GF-D8 (cell line): ENCODE measurements at regions not wholly inside any gene's neighbourhood (a gene's known extent, or its start where the extent isn't known, plus 50 kb on each side); places are given as distances from the start of the nearest gene placed in this dataset.
"Not testable (repeated sequence)": the region's sequence is repeated elsewhere in the genome, so short reads cannot be mapped to it uniquely, and the experiment has no call there.

Experiments used
- DNase-seq: peaks from one replicate; lab custom pipeline; 2025; lab: John Stamatoyannopoulos, UW

DNA sequence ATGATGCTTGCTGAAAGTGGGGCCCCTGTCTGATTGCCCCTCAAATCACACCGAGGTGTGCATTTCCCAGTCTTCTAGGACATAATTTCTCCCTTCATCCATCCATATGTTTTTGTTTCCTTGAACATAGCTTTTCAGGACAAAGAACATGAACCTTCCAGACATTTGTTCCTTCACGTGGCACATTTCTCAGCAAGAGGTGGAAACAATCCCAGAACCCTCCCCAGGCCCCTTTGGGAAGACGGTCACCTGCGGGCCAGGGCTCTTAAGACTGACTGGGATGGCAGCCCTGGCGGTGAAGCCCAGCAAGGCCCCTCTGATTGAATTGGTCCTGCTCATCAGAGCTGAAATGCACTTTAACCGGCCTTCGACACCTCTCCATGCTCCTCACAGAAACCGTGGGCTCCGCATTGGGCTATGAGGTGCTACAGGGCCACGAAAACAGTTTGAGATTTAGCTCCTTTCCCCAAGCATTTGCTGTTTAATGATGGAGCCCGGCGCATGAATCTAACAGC is 522.5 kb upstream of the DPP6 start:
- no peak for DNase-seq

DNA sequence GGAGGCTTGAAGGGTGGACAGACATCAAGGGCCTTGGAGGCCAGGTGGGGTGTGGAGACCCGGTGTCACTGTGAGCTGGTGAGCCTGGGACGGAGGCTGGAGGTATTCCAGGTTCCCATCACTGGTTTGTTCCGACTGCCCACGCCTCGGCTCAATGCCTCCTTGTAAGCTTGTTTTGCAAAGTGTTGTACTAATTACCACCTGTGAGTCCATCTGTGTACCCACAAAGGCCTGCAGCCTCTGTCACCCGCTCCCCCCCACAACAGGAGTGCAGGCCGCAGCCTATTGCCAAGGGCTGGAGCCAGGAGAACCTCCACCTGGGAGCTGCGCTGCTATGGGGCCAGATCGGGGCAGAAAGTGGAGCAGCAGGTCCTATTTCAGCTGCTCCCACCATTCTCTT is 521.8 kb upstream of the DPP6 start:
- DNase-seq: no peak

DNA sequence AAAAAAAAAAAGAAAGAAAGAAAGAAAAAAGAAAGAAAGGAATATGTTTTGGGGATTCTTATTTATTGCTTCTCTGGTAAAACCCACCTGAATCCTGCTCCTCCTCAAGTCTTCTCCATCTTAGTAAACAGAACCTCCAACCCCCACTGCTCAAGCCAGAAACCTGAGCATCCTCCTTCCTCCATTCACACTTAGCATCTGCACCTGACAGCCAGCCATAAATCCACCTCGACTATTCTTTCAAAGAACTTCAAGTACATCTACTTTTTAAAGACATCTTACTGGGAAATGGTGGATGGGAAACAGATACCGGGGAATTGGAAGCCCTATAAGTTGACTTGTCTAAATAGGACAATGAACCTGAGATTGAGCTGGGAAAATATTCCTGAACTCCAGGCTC is 519.9 kb upstream of the DPP6 start:
- DNase-seq: no peak

DNA sequence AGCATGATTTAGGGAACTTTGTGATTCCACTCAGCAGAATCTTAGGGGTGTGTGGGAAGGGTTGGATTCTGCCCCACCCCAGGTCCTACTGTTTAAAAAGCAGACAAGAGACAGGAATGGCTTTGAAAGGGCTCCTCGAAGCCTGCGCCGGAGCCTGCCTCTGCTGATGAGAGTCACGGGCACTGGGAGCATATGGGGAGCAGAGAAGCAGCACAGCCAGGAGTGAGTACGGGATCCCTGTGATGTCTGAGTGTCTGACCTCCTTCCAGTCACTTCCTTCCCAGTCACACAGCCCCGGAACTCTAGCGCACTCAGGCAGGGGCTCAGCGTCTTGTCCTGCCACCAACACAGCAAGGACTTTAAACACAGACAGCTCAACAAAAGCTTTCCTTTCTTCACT is 514.9 kb upstream of the DPP6 start:
- no peak for DNase-seq

DNA sequence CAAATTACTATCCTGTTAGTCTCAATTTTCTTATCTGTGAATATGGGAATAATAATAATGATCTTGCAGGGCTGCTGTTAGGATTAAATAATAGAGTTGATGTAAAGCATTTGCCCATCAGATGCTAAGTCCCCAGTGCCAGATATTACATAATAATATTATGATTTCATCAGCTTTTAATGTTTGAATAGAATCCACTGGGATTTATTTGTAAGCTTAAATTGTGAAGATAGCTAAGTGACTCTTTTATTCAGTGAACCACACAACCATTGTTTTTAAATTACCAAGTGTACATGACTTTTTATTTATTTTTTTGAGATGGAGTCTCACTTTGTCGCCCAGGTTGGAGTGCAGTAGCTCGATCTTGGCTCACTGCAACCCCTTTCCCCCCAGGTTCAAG is 510.3 kb upstream of the DPP6 start:
- DNase-seq: no peak

DNA sequence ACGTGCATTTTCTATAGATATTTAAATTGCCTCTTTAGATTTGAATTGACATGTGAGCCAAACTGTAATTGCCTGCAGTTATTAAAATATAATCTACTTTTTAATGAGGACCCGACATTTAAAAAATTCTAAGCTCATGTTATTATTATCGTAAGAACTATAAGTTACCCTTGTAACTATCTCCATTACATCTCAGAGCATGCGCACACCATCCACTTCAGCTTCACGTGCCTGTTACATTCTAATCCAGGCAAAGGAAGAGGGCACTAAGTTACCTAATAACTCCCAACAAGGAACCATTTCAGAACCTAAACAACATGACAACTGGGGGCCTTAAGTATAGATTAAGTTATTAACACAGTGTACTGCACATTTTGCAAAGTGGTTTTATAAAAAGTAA is 509.0 kb upstream of the DPP6 start:
- no peak for DNase-seq

DNA sequence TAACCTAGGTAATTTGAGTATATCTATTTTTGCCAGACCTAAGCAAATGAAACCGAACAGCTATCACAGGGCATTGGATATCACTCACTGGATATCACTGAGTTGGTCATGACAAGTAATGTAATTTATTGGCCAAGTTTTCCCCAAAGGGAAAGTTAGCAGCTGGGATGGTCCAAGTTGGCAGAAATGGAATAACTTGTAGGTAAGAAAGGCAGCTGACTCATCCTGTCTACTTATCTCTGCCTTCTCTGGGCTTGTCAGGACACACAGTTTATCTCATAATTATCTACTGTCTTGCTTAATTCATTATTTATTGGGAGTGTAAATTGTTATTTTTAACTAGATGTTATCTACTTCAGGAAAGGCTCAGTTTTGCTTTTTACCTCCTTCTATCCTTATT is 502.0 kb upstream of the DPP6 start:
- DNase-seq: no peak

DNA sequence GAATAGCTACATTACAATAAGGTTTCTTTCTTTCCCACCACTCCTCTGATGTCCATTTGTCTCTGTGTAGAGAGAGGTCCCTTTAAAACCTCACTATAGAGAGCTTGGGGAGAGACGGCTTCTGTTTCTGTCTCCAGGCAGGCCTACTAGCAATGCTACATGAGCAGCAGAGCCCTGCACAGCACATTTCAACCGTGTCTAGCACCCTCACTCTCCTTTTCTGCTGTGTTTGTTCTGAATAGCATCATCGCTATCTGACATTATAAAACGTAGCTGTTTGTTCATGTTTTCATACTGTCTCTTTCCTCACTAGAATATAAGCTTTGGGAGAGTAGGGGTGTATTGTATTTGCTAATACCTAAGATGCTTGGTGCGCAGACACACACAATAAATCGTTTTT is 487.8 kb upstream of the DPP6 start:
- no peak for DNase-seq

DNA sequence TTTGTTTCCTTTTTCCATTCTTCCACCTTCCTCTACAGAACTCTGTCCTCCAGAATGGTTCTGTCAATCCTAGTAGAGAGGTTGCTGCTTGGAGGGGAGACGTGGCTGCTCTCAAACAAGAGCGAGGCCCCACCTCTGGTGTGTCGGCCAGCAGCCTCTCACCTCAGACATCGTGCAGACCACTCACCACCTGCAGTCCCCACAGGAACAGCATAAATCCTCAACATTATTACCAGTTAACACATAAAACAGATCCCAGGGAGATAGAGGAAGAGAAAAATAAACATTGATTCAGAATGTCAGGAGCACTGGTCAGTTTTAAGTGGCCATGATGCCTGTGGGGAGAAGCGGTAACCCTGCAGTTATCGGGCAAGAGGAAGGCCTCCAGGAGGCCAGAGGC is 485.9 kb upstream of the DPP6 start:
- DNase-seq: no peak

DNA sequence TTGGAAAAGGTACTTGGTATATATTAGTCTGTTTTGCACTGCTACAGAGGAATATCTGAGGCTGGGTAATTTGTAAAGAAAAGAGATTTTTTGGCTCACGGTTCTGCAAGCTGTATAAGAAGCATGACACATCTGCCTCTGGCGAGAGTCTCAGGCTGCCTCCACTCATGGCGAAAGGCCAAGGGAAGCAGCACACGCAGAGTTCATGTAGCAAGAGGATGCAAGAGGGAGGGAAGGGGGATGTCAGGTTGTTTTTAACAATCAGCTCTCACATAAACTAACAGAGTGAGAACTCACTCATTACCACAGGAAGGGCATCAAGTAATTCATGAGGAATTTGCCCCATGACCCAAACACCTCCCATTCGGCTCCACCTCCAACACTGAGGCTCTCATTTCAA is 484.8 kb upstream of the DPP6 start:
- no peak for DNase-seq

DNA sequence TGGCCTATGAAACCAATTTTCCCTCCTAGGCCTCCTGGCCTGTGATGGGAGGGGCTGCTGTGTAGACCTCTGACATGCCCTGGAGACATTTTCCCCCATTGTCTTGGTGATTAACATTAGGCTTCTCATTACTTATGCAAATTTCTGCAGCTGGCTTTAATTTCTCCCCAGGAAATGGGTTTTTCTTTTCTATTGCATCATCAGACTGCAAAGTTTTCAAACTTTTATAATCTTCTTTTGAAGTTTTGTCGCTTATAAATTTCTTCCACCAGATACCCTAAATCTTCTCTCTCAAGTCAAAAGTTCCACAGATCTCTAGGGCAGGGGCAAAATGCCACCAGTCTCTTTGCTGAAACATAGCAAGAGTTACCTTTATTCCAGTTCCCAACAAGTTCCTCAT is 482.7 kb upstream of the DPP6 start:
- not testable (repeated sequence) for DNase-seq

DNA sequence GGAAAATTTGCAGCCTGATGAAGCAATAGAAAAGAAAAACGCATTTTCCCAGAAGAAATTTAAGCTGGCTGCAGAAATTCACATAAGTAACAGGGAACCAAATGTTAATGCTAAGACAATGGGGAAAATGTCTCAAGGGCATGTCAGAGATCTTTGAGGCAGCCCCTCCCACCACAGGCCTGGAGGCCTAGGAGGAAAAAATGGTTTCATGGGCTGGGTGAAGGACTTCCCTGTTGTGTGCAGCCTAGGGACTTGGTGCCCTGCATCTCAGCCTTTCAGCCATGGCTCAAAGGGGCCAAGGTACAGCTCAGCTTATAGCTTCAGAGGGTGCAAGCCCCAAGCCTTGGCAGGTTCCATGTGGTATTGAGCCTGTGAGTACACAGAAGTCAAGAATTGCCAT is 476.1 kb upstream of the DPP6 start:
- DNase-seq: no peak

DNA sequence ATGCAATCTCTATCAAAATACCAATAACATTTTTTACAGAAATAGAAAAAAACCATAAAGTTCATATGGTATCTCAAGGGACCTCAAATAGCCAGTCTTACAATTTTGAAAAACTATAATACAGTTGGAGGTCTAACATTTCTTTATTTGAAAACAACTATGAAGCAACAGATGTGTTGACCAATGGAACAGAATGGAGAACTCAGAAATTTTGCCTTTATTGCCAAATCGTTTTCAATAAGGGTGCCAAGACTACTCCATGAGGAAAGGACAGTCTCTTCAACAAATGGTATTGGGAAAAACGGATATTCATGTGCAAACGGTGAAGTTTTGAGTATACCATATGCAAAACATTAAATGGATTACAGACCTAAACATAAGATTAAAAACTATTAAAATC is 470.8 kb upstream of the DPP6 start:
- DNase-seq: no peak

DNA sequence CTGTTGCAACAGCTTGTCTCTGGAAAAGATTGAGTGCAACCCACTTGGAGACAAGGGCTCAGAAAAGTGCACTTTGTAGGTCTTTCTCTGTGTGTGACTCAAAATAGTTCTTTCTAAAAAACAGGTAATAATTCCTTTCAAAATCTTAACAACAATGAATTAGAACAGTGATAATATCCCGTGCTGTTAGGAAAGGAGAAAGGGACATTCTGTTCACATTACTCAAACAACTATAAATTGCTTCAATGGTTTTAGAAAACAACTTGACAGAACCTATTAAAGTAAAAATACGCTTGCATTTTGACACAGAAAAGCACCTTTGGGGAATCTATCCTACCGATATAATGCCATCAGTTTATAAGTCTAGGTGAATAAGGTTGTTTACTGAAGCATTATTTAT is 468.1 kb upstream of the DPP6 start:
- DNase-seq: no peak

DNA sequence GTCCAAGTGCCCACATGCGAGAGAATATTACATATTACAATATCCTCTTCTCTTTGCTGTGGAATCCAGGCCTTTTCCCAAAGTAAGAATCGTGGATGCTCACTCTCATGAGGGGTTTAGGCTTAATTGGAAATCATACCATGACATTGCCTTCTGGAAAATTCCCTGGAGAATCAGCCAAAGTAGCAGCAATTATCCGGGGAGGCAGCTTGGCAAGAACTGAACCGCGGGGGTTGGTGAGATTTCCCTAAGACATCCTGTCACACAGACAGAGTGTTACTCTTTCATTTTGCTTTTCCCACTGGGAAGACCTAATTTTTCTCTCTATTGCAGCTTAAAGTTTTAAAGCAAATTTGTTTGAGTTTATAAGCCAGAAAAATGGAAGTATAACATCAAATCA is 463.6 kb upstream of the DPP6 start:
- no peak for DNase-seq

DNA sequence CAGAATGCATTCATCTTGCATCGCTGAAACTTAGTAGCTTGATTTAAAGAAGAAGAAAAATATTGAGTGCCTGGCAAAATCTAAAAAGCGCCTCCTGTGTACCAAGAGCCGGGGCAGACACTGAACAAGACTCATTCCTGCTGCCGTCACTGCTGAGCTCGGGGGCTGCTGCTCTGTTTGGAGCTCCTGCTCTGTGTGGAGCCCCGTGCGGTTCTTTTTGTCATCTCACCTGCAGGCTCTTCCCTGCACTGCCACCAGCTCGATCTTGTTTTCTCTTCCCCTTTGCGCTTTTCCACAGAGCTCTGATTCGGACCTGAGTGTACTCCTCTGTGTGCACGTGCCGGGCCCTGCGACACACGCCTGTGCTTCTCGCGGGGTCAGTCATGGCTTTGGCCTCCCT is 462.1 kb upstream of the DPP6 start:
- DNase-seq: no peak

DNA sequence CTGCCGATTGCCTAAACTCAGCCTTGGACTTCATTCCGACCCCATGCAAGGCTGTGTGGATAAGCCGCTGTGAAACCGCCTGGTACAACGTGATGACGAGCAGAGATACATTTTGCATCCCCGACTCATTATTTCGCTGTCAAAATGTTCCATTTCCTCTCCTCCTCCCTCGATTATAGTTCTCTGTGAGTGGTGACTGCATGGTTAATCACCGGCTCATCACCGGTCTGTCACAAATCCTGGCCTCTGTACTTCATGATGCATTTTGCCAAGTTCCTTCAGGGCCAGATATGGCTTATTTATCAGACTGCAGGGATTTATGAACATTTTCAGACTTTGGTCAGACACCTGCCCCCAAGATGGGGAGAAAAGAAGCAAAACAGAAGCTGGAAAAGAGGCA is 461.6 kb upstream of the DPP6 start:
- no peak for DNase-seq

DNA sequence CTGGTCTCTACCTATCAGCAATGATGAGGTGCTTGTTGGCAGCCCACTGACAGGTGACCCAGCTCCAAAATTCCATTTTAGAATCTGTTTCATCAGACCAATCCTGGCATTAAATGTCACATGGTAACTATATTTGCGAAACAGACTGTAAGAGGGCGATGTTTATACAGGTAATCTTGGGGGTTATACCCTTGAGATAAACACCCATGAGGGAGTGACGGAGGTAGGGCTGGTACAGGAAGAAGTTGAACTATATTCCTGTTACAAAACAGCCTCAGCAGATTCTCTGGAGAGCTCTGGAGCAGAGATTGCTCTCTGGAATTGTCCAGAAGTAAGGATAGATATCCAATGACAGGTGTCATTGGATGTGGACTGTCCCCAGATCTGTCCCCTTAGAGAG is 444.8 kb upstream of the DPP6 start:
- DNase-seq: no peak

DNA sequence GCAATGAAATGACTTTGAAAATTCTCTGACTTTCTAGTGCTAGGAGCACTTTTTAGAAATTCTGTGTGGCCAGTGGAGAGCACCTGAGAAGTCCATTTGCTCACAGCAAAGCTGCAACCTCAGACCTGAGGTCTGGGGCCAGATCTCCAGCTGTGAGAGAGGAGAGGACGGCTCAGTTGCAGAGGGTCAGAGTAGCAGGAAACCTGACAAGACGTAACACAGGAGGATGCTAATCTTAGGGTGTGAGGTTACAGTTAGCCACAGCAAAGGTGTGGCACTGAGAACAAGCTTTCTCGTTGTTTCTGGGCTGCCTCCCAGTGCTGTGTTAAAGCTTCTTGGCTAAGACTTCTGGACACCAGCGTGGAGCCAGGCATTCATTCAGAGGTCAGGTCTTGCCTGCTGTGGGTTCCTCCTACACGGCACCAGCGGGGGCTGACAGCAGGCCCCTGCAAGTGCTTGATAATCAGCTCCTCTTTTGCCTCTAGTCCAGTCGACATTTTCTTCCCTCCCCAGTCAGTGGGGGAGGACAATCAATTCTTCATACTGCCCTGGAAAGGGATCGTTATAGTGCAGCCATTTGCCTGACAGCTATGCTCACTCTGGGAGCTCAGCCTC is 435.4 kb upstream of the DPP6 start:
- DNase-seq: no peak

DNA sequence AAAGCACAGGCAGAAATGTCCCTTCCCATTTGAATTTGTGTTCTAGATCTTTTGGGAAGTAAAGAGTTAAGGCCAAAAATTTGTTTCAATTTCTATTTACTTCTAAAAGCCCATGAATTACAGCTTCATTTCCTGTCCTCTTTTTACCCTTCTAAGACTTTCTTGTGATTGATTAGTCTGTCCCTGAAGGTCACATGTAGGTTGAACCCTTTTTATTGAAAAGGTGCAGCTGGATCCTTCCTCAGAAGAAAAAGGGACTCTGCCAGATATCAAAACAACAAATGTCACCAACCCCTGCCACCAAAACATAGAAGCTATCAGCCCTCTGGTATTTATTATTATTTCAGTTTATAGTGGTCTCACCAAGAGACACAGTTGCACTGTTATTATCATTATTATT is 424.9 kb upstream of the DPP6 start:
- DNase-seq: no peak

DNA sequence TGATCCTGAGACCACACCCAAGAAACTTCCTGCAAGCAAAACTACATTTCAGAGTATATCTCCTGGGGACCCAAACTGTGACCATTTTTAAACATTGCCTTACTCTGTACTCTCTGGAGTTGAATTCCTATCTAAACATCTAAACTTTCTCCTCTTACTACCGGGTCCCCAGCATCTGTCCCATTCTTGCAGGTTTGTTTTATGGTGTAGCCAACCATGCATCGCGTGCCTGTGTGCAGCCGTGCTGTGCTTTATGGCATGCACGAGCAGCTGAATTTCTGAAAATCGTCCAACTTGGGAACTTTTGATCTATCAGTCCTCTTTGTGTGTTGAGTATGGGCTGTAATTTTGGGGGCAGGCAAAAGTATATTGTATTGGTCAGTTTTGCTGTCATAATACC is 423.8 kb upstream of the DPP6 start:
- no peak for DNase-seq

DNA sequence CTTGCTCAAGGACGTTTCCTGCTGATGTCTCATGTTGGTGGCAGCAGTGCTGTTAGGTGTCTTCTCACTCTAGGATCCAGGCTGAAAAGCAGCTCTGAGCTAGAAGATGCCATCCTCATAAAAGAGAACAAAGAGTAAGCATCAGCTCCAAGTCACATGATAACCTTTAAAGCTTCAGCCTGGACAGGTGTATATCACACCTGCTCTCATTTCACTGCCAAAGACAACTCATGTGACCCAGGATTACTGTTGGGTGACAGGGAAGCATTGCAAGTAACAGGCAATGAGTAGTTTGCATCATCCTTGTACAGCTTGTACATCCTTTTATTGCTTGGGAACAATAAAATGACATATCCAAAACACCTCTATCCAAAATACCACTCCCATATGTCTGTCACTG is 423.4 kb upstream of the DPP6 start:
- no peak for DNase-seq

DNA sequence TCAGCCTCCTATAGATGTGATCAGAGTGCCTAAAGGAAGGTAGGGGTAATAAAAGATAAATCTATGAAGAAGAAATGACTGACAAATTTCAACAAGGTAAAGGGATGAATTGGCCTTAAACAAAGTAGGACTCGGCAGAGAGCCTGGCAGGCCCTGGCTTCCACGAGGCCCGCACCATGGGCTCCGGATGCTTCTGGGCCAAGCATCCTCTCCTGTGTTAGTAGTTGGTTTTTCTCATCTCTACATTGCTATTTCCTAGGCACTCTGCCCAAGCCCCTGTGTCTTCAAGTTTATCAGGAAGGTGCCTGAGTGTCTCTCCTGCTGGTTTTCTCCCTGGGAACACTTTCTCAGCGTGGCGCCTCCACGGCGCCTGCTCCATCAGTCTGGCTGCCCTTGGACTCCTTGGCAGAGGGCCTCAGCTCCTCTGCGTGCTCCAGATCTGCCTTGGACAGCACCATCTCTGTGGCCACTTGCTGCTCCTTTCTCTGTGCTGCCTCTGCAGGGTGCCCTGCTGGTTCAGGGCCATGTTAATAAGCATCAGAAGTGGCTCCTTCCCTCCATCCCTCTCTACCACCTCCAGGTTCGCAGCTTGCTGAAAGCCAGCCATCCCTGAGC is 413.3 kb upstream of the DPP6 start:
- DNase-seq: no peak

DNA sequence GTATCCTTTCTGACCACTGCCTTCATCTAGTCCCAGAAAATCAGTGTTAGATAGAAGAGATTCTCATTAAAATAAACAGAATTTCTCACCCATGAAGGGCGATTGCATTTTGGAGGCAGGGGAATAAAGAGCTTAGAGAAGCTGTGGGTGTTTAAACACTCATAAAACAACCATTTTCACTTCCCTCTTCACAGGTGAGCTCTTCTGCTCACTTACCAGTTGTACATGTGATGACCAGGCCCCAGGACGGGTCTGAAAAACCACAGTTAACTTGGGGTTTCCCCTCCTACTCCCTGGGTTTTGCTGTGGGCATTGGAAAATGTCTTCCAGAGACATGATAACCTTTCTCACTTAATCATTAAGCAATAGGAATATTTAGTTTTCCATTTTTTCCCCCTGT is 411.6 kb upstream of the DPP6 start:
- no peak for DNase-seq
